ENCODE measurements at regions not wholly inside any gene's neighbourhood (a gene's known extent, or its start where the extent isn't known, plus 50 kb on each side); places are given as distances from the start of the nearest gene placed in this dataset.

GRCh38 chr13:61648547-61648946 lies 232.9 kb upstream of the PCDH20 start:
- TF ChIP-seq CTCF (IDR thresholded peaks at IDR 0.05; ENCODE audit: insufficient read depth, low read depth, low read length, missing control alignments) = no peak
- no peak overlapping the region for H3K4me3 ChIP-seq (ENCODE audit: low read length)
- DNase-seq (ENCODE audit: low read depth) = no peak

- DNase-seq (ENCODE audit: low read depth) = no peak
- H3K4me3 ChIP-seq (ENCODE audit: low read length) = no peak overlapping the region
- TF ChIP-seq CTCF (IDR thresholded peaks at IDR 0.05; ENCODE audit: insufficient read depth, low read depth, low read length, missing control alignments) = no peak
These were observed 196.5 kb upstream of the PCDH20 start for GRCh38 chr13:61612192-61612591.

- TF ChIP-seq CTCF (IDR thresholded peaks at IDR 0.05; ENCODE audit: insufficient read depth, low read depth, low read length, missing control alignments) = no peak
- H3K4me3 ChIP-seq (ENCODE audit: low read length) = no peak overlapping the region
- DNase-seq (ENCODE audit: low read depth) = no peak
These were observed 192.5 kb upstream of the PCDH20 start for GRCh38 chr13:61608138-61608537.

- DNase-seq (ENCODE audit: low read depth) = no peak
- H3K4me3 ChIP-seq (ENCODE audit: low read length) = no peak overlapping the region
- no peak for TF ChIP-seq CTCF (IDR thresholded peaks at IDR 0.05; ENCODE audit: insufficient read depth, low read depth, low read length, missing control alignments)
These were observed 184.8 kb upstream of the PCDH20 start for GRCh38 chr13:61600360-61601033.

GRCh38 chr13:61592489-61592888 lies 176.8 kb upstream of the PCDH20 start:
- no peak for DNase-seq (ENCODE audit: low read depth)
- H3K4me3 ChIP-seq (ENCODE audit: low read length) = no peak overlapping the region
- no peak for TF ChIP-seq CTCF (IDR thresholded peaks at IDR 0.05; ENCODE audit: insufficient read depth, low read depth, low read length, missing control alignments)

- no peak for DNase-seq (ENCODE audit: low read depth)
- H3K4me3 ChIP-seq (ENCODE audit: low read length) = no peak overlapping the region
- no peak for TF ChIP-seq CTCF (IDR thresholded peaks at IDR 0.05; ENCODE audit: insufficient read depth, low read depth, low read length, missing control alignments)
These were observed 160.3 kb upstream of the PCDH20 start for GRCh38 chr13:61575973-61576372.

- no peak for DNase-seq (ENCODE audit: low read depth)
- no peak for TF ChIP-seq CTCF (IDR thresholded peaks at IDR 0.05; ENCODE audit: insufficient read depth, low read depth, low read length, missing control alignments)
- H3K4me3 ChIP-seq (ENCODE audit: low read length) = no peak overlapping the region
These were observed 148.0 kb upstream of the PCDH20 start for GRCh38 chr13:61563645-61564044.

All from epithelial cell of esophagus (primary cell).